Glomerular visceral epithelial cell (primary cell): ENCODE measurements at regions not wholly inside any gene's neighbourhood (a gene's known extent, or its start where the extent isn't known, plus 50 kb on each side); places are given as distances from the start of the nearest gene placed in this dataset.

Experiments
- DNase-seq: peaks from one replicate; pipeline ENCODE4 v3.0.0-alpha.2; 2016; ENCODE audit errors: extremely low spot score

DNA sequence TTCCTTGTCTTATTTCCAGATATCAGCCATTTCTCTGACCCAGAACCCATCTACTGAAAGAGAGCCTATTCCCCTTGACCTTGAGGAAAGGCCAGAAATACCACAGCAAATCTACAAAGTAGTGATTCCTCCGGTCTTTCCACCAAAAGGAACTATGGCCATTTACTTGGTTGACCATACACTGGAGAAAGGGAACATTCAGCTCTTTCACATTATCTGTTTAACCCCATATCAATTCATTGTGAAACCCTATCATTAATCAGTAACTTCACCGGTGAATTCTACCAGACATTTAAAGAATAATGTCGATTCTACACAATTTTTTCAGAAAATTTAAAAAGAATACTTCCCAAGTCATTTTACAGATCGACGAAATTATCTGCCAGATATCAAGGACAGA is 265.7 kb upstream of the CLEC14A start:
- DNase-seq = no peak

DNA sequence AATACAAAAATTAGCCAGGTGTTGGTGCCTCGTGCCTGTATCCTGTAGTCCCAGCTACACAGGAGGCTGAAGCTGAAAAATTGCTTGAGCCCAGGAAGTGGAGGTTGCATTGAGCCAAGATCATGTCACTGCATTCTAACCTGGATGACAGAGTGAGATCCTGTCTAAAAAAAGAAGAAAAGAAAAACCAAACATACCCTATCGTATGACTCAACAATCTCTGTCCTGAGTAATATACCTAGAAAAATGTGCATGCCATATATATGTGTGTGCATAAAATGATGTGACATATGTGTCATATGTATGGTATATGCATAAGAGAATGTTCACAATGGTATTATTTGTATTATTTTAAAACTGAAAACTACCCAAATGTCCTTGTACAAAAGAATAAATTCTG is 261.5 kb upstream of the CLEC14A start:
- DNase-seq = no peak

DNA sequence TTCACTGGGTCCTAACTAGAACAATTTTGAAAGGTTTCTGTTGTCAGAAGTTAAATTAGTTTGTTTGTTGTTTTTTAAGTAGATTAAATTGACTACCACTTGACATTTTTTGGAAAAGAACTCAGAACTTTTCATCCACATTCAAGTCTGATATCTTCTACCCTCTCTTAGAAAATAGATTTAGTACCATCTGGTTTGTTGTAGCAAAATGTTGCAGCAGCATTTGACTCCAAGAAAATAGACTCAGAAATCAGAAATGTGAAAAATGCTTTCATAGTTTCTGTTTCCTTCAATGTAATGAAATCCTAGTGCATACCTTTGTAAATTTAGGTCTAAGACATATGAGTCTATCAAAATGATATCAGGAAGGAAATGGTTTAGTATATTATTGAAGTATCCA is 256.3 kb upstream of the CLEC14A start:
- no peak for DNase-seq

DNA sequence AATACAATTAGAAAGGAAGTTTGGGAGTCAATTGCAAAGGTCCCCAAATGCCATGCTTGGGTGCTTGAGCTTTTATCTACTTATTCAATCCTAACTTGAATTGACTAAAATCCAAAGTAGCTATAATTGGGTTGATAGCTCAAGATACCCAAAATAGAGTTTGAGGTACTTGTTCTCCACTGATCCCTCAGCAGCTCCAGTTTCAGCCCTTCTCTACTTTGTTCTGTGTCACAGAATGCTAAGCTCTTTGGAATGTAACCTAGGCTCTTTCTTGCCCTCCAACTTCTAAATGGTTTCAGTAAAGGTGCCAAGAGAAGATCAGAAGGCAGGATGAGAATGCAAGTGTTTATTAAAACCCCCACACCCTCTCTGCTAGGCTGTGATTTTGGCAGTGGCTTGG is 251.4 kb upstream of the CLEC14A start:
- DNase-seq = no peak

DNA sequence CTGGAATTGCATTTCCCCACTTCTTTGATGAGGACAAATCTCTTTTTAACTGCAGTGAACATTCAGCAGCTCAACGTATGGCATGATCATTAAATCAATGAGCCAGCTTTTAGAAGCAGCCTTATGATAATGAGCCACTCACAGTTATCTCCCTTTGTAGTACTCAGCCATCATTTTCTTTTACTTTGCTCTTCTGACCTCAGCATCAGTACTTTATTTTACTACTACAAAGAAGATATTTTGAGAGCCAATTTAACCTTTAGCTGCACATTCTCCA is 250.0 kb upstream of the CLEC14A start:
- DNase-seq = no peak

DNA sequence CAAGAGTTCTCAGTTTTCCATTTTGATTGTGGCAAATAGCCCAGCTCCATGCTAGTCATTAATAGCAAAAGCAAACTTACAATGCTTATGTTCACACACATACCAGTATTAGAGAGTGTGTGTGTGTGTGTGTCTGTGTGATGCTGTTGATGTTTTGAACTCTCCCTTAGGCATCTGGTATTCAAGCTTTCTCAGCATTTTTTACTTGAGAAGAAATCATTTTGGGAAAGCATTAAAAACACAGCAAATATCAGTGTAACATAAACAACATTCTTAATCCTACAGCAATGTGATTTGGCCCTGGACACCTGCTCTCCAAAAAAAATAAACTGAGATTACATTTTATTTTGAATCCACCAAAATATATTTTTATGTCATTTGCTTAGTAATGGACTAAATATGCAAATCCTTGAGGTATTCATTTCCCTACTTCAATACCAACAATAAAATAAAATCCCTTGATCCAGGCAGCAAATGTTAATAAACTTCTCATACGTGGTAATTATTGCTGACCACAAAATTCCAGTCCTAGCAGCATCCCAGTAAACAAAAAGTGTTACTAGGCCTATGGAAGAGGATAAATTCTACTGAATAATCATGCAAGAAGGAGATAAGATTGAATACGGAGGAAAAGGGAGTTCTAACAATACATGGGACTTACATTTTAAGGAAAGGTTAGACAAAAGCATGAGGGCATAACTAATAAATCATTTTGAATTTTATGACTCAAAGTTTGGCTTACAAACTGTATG is 249.5 kb upstream of the CLEC14A start:
- no peak for DNase-seq

DNA sequence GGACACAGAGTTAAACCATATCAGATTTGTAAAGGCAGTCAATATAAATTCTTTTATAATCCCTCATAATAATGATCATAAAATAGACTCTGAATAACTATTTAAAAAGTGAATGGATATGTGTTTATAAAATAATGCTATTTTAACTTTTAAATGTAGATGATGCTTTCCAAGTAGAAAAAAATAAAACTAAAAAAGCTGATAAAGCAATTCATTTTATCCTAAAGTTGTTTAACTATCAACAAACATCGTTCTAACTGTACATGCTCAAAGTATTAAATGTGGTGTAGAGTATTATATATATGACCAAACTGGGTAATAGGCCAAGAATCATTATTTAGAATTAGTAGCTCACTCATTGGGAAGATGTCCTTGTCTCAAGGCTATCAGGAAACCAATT is 248.3 kb upstream of the CLEC14A start:
- DNase-seq = no peak

DNA sequence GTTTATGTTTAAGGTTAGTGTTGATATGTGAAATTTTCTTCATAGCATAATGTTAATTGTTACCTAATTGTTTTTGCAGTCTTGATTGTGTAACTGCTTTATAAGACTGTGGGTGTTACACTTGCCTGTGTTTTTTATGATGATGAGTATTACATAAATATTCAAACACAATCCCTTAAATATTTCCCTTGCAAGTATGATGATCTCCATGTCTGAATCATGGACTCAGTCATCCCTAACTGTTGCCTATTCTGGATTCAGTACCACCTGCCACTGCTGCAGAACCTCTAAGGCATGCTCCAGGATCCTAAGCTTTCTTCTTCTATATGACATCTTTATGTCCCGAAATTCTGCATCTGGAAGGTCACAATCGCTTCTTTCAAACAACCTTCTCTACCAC is 246.3 kb upstream of the CLEC14A start:
- DNase-seq = no peak

DNA sequence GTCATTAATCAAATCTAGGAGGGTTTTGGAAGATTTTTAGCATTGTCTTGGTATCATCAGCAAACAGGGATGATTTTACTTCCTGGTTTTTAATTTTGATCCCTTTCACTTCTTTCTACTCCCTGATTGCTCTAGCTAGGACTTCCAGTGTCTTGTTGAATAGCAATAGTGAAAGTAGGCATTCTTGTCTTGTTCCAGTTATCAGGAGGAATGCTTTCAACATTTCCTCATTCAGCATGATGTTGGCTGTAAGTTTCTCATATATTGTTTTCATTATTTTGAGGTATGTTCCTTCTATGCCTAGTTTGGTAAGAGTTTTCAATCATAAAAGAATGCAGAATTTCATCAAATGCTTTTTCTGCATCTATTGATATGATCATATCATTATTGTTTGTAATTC is 244.2 kb upstream of the CLEC14A start:
- DNase-seq = no peak

DNA sequence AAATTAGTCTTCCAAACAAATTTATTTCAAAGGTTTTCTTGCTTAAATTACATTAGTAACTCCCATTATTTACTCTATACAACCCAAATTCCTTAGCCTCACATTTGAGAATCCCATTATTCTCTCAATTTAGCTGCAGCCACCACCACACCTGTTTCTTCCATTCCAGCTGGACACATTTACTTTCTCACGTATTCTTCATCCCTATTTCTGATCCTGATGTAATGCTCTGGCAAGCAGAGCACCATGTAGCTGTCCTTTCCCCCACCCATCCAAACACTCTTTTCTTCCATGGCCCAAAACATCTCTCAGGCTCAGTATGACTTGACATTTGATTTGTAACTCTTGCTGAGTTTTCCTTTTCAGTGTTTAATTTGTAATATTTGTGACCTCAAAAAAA is 240.2 kb upstream of the CLEC14A start:
- DNase-seq = no peak

DNA sequence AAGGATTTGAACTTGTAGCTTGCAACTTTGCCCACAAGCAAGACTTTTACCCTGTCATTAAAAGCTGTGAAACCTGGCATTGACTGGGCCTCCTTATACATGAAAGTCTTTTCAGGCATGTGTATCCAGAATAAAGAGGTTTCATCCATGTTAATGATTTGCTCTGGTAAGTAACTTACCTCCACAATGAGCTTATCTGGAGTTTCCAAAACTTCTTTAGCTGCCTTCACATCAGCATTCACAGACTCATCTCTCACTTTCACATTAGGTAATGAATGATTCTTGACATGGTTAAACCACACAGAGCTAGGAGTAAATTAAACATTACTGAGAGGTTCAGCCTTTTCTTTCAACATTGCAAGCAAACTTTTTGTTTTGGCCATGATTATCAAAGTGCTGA is 234.4 kb upstream of the CLEC14A start:
- DNase-seq = no peak

DNA sequence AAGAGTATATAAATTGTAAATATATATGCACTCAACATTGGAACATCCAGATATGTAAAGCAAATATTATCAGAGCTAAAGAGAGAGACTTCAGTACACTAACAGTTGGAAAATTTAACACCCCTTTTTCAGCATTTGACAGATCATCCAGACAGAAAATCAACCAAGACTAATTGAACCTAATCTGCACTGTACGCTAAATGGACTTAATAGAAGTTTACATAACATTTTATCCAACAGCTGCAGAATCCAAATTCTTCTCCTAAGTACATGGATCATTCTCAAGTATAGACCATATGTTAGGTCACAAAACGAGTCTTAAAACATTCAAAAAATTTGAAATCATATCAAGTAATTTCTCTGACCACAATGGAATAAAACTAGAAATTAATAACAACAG is 229.1 kb upstream of the CLEC14A start:
- no peak for DNase-seq

DNA sequence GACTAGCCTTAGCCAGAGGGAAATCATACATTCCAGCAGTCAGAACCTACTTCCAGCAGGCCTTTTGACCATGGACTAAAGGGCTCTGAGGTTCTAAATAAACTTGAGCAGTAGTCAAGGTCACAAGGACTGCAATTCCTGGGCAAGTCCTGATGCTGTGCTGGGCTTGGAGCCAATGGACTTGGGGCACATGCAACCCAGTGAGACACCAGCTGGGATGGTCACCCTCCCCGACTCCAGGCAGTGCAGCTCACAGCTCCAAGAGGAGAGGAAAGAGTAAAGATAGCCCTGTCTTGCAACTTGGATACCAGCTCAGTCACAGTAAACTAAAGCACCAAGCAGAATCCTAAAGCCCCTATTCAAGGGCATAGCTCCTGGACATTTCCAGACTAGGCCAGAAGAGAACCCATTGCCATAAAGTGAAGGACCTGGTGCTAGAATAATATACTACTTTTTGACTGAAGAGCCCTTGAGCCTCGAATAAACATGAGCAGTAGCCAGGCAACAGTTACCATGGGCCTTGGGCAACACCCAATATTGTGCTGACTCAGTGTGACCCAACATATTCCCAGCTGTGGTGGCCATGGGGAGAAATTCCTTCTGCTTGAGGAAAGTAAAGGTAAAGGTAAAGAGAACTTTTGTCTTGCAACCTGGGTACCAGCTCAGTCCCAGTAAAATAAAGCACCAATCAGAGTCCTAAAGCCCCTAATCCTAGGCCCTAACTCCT is 226.2 kb upstream of the CLEC14A start:
- no peak for DNase-seq

DNA sequence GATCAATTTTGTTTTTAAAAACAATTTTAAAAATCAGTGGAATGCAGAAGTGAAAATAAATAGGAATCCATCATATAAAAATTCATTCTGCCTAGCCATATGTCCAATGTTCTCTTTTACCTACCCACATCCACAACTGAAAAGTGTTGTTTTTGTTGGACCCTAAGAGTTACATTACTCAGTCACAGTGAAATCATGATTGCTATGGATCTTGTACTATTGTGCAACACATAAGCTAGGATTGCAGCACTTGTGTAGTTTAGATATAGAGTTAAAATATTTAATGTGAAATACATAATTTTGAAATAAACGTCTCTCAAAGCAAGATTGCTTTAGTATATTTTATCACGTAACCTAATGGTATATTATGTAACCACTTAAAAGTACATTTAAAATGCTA is 213.3 kb upstream of the CLEC14A start:
- DNase-seq = no peak

DNA sequence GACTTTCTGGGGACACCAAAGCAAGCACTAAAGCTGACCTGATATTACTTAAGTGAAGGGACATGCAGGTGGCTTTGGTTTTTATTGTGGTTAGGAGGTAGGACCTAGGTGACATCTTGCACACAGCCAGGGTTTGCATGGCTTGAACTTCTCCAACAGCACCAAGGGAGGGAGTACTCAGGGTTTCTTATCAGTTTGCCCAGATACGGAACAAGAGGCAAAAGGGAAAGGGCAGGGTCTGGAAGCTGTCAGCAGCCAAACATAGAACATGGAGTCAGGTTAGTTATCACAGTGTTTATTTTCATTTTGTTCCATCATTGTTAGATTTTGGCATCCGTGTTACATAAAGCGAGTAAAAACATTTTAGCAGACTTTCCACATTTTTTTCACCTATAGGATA is 186.3 kb upstream of the CLEC14A start:
- no peak for DNase-seq

DNA sequence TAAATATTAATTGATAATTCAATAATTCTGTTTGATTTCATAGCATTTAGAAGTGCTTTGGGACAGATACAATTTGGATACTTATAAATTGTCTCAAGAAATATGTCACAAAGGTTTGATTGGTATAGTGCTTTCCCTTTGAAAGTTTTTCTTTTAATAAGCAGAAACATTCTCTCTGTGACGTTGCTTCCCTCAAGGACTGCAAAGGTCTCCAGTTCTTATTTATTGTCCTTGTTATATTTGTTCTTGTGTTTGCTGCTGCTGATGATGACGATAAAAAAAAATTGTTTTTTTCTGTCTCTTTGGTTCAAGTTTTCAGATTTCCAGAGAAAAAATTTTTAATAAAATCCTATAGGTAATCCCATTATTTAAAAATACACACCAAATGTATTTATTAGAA is 176.3 kb upstream of the CLEC14A start:
- no peak for DNase-seq

DNA sequence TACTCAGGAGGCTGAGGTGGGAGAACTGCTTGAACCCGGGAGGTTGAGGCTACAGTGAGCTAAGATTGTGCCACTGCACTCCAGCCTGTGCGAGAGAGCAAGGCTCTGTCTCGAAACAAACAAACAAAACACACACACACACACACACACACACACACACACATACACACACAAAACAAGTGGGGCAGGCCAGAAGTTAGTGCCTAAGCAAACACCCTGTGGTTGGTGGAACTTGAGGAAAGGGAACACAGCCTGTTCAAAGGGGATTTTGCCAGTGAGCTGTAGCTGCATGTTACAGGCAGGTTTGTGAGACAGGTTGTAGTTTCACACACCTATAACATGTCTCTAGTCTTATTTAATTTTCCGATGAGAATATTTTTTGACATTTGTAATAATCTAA is 175.3 kb upstream of the CLEC14A start:
- DNase-seq = no peak

DNA sequence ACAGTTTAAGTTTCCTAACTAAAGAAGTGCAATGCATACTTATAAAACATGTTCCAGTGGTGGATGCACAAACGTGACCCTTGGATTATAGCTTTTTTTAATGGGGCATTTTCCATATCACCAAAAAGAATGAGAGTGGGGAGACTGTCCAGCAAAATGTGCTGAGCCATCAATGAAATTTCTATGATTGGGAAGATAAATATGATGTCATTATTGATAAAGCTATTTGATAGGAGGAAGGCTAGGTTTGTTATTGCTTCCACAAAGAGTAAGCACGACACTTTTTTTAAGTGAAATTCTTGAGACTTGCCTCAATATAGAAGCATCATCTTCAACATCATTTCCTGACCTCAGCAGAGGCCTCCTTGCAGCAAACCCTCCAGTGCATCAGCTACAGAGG is 174.6 kb upstream of the CLEC14A start:
- DNase-seq = no peak

DNA sequence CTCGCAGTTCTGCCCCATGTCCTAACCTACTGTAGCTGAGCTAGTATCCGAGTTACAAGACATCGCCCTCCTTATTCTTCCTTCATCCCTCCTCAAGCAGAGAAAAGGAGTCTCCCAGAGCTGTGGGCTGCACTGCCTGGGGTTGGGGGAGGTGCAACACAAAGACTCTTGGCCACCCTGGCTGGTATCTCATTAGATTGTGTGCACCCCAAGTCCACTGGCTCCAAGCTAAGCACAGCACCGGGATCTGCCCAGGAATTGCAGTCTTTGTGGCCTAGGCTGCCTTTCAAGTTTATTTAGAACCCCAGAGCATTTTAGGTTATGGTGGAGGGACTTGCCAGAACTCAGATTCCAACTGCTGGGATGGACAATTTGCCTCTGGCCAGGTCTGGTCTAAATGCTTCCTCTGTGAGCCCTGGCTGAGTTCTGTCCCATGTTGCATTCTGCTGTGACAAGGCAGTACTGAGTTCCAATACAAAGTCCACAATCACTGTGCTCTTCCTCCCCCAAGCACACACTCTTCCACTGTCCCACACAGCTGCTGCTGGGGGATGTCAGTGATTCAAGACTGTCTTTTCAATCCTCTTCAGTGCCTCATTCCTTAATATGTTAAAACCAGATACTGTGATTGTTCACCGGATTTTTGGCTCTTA is 169.6 kb upstream of the CLEC14A start:
- DNase-seq = no peak

DNA sequence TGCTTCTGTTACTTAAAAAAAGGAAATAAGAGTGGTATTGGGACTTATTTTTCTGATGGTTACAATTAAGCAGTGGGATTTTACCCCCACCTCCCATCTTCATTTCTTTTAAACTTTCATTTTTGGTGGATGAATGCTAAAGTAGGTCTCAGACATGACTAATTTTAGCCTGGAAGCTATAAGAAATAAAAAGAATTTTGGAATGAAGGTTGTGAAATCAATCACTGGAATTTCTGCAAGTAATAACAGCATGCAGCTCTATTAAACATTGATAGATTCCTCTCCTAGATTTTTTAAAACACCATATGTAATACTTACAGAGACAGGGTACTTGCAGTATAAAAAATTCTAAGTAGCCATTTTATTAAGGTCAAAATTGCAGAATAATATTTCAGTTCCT is 164.2 kb upstream of the CLEC14A start:
- no peak for DNase-seq

DNA sequence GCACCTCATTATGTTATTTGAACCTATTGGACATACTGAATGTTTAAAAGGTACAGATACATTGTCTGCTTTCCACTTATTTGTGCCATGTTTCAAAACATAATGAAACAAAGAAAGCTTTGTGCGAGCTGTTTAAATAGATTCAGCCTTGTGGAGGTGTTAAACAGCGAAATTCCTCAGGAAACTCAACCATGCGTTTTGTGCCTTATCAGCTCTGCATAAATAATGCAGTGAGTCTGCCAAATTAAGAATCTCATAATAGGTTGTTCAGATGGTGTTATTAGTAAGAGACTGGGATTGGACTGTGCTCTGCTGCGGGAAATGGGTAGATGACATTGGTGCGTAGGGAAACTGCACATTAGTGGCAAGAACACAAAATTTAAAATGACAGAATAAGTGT is 163.7 kb upstream of the CLEC14A start:
- DNase-seq = no peak

DNA sequence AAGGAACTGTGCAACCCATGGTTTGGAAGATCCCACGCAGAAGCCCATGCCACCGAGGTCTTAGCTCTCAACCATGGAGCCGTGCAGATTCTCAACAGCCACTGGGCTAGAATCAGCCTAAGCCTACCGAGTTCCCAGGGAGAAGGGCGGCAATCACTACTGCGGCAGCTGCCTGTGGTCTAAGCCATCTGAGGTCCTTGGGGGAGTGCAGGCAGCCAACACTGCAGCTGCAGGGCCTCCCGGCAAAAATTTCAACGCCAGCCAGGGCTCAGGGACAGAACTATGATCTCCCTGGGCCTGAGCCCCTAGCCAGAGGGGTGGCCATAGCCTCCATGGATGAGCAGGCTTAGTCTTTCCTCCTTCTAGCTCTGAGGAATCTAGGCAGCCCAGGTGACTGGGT is 156.8 kb upstream of the CLEC14A start:
- no peak for DNase-seq

DNA sequence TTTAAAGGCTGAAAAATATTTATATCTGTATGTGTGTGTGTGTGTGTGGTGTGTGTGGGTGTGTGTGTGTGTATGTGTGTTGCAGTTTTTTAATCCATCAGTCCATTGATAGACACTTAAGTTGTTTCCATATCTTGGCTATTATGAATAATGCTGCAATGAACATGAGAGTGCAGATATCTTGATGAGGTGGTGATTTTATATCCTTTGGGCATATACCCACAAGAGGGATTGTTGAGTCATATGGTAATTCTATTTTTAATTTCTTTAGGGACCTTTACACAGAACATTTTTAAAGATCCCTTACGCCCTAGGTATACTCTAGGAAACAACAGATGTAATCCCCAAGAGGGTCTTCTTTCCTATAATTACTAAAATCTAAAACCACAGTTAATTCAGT is 154.5 kb upstream of the CLEC14A start:
- DNase-seq = no peak
